VCaP (cell line): ENCODE measurements at regions not wholly inside any gene's neighbourhood (a gene's known extent, or its start where the extent isn't known, plus 50 kb on each side); places are given as distances from the start of the nearest gene placed in this dataset.
A peak's percentile ranks its signal among the peaks of the same experiment; 100 is the strongest.

ENCODE experiments used
- H3K27ac ChIP-seq: fragments of 450-650 bp; 2 replicates; pipeline ENCODE4 v1.5.1; 2017
- TF ChIP-seq, protein P1 (sequence below): fragments of 450-650 bp; conservative IDR thresholded peaks from 2 replicates; pipeline ENCODE4 v1.5.1; 2017; ENCODE audit warnings: mild to moderate bottlenecking, moderate library complexity

DNA sequence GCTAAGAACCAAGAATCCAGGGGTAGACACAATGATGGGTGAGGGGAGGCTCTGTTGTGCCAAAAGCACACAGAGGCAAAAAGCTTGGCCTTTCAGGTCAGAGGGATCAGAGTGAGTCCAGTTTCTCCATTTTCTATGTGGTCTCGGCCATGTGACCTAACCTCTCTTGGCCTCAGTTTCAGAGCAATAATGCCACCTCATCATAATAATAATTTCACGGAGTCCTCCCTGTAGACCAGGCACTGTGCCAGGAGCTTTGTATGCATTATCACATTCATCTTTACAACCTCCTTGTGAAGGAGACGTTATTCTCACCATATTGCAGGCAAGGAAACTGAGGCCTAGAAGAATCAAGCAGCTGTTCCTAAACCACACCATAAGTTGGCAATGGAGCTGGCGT is 120.2 kb downstream of the WT1 start:
- TF ChIP-seq, protein P1, sequence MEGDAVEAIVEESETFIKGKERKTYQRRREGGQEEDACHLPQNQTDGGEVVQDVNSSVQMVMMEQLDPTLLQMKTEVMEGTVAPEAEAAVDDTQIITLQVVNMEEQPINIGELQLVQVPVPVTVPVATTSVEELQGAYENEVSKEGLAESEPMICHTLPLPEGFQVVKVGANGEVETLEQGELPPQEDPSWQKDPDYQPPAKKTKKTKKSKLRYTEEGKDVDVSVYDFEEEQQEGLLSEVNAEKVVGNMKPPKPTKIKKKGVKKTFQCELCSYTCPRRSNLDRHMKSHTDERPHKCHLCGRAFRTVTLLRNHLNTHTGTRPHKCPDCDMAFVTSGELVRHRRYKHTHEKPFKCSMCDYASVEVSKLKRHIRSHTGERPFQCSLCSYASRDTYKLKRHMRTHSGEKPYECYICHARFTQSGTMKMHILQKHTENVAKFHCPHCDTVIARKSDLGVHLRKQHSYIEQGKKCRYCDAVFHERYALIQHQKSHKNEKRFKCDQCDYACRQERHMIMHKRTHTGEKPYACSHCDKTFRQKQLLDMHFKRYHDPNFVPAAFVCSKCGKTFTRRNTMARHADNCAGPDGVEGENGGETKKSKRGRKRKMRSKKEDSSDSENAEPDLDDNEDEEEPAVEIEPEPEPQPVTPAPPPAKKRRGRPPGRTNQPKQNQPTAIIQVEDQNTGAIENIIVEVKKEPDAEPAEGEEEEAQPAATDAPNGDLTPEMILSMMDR: no peak
- no peak overlapping the region for H3K27ac ChIP-seq

DNA sequence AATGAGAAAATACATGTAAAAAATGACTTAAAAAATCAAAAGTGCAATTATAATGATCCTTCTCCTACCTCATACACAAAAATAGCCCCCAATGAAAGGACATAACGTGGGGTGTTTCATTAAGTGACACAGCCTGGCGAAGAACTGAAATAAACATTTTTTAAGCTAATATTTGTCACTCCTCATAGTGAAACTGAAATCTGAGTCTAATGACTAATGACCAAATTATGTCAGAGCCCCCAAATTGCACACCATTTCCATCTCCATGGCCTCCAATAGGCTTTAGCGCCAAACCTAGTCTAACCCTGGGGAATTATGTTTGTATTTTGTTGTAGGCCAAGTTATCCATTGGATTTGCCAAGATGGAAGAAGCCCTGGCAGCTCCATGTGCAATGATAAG is 119.1 kb downstream of the WT1 start:
- TF ChIP-seq, protein P1: no peak
- H3K27ac ChIP-seq: no peak overlapping the region

DNA sequence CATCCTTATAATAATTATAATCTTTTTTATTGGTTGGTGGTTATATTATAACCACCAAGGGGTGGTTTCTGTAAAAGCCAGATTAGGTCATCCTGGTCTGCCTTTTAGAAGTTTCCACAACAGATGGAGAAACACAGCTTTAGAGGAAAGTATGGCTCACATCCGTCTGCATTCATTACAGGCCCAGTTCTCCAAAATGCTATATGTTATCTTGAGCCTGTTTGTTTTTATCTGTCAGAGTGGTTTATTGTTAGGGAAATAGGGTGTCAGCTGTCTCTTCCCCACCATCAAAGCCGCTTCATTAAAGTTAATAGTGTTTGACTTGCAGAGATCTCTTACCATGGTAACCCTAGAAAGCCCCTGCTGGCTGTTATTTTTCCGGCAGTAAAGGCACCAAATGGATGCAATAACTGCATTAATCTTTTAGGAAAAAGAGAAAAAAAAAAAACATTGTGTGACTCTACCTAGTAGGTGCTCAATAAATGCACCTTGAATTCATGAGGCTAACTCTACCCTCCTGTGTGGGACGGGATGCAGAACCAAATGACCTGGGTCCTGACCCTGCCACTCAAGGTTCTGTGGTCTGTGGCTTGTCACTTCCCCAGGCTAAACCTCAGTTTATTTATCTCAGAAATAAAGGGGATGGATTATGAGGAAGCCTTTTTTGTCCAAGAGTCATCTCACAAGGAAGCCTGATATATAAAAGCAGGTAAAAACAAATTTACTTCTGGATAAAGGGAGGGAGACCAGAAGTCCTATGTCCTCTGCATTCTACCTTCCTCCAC is 118.3 kb downstream of the WT1 start:
- H3K27ac ChIP-seq: no peak overlapping the region
- TF ChIP-seq, protein P1: no peak

DNA sequence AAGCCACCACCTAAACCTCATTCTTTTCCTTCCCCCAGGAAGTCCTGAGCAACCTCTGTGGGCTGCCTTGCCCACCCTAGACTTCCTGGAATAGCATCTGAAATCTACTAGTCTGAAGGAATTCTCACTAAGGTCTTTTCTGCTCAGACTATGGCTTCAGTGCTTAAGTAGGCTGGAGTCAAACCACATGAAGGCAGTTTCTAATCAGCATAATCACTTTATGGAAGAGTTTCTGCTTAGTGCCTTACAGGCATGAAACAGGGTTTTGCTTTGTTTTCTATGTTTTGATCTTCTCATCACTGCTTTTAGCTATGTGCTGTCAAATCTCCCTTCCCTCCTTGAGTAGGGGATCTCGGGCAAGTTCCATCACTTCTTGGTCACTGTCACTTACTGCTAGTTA is 117.7 kb downstream of the WT1 start:
- TF ChIP-seq, protein P1: no peak
- H3K27ac ChIP-seq: no peak overlapping the region

DNA sequence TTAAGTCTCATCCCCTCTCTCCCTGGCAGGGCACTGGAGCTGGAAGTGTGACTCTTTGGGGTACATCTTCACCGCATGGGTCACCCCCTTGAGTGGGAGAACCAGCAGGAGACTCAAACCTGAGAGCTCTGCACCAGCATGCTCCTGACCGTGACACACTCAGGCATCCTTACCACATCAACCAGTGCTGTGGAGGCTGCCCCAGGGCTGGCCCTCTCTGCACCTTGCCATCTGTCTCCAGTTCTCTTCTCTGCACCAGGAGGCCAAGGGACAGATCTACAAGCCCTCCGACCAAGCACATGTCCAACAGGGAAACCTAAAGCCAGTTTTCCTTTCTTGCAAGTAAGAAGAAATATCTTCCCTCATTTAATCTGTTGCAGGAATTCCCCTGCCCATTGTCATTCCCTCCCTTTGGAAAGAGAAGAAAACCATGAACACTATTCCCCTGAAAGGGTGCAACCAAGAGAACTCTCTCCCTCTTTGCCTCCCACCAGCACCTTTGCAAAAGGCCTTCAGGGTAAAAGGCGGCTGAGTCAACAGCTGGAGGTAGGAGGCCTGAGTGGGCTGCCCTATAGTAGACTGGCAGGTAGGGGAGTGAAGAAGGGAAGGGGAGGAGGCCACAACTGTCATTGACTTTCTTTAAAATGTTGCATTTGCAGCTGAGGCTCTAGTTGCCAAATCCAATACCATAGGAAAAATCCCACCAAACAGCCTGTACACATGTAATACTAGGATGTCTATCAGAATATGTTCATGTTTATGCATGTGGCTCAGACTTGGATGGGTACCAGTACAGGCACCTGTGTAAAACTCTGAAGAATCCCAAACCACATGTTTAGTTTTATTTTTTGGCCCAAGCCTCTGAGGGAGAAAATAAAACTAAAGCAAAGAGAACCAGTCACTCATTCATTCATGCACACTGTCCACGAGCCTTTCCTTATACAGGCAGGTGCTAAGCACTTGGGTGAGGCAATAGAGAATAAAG is 117.0 kb downstream of the WT1 start:
- TF ChIP-seq, protein P1: no peak
- H3K27ac ChIP-seq: no peak overlapping the region

DNA sequence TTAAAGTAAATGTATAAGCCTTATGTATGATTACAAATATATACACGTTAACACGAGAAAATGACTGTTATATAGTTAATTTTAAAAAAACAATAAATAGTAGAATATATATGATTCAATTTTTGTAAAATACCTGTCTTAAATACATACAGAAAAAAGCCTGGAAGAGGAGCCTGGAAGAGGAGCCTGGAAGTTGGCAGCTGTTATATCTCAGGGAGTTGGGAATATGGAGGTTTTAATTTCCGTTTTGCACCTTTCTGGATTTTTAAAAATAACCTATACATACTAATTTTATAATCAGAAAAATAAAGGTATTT is 111.6 kb downstream of the WT1 start:
- no peak overlapping the region for H3K27ac ChIP-seq
- TF ChIP-seq, protein P1: peak; percentile 40

DNA sequence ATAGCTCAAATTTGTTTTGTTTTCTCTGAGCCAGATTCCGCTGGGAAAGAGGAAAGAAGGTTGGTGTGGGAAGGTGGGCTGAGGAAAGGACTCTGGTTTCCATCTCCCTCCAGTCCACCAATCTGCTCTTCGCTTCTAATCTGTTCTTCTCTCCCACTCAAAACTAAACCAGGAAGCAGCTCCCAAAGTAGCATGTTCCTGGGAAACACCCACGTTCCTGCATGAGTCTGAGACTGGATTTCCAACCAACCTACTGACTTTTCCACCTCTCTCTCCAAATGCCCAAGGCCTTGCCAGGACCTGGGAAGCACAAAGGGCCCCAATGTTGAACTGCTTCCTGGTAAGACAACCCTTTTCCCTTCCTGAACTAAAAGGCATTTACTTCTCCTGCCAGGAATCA is 110.2 kb downstream of the WT1 start:
- H3K27ac ChIP-seq: no peak overlapping the region

More for the DNA sequence above, 110.2 kb downstream of the WT1 start:
- TF ChIP-seq, protein P1: no peak
